AG04450 (cell line): ENCODE measurements at regions not wholly inside any gene's neighbourhood (a gene's known extent, or its start where the extent isn't known, plus 50 kb on each side); places are given as distances from the start of the nearest gene placed in this dataset.

Experiments used
- CTCF ChIA-PET: fragments of 300-600, 350-600 bp; formaldehyde crosslinking; extraction: SDS; loops from one replicate; lab custom pipeline; 2022; ENCODE audit warnings: antibody characterized with exemption, inconsistent platforms; lab: Charles Lee
- POLR2A ChIA-PET: fragments of 350-600 bp; formaldehyde crosslinking; extraction: SDS; loops from one replicate; lab custom pipeline; 2021; ENCODE audit warnings: antibody characterized with exemption, inconsistent platforms; lab: Yijun Ruan, JAX
- DNase-seq: peaks from one replicate; pipeline ENCODE4 v3.0.0-alpha.2; 2011; ENCODE audit warnings: low read depth, low spot score
- H3K27ac ChIP-seq: one replicate; pipeline ENCODE4 v1.5.1; 2012; ENCODE audit warnings: low read depth, low read length, control low read depth
- H3K27me3 ChIP-seq: one replicate; pipeline ENCODE4 v1.6.0; 2012; ENCODE audit warnings: low read length; ENCODE audit not compliant: control insufficient read depth, insufficient read depth
- H3K4me3 ChIP-seq: 2 replicates; pipeline ENCODE4 v1.5.1; 2011; ENCODE audit warnings: mild to moderate bottlenecking, low read depth, low read length, control low read depth
- H3K9me3 ChIP-seq: 2 replicates; pipeline ENCODE4 v1.5.1; 2012; ENCODE audit warnings: low read length; ENCODE audit not compliant: control insufficient read depth, insufficient read depth
- CTCF ChIP-seq: IDR thresholded peaks from 2 replicates; pipeline ENCODE4 v1.5.1; 2011; ENCODE audit warnings: low read depth, low read length, control low read depth, inconsistent platforms

- POLR2A ChIA-PET, result no interaction called here
- H3K27ac ChIP-seq, result no peak overlapping the region
- no peak for DNase-seq
- CTCF ChIA-PET, result no interaction called here
- peaks cover 17% of the 10 kb centered on the region for H3K27me3 ChIP-seq
- no peak overlapping the region for H3K4me3 ChIP-seq
- TF ChIP-seq CTCF, result no peak
- H3K9me3 ChIP-seq, result peaks cover 11% of the 10 kb centered on the region
Observed at GRCh38 chr20:51218603-51219002, 195.7 kb upstream of the KCNG1 start.

- DNase-seq, result no peak
- no peak overlapping the region for H3K27ac ChIP-seq
- no peak overlapping the region for H3K4me3 ChIP-seq
- POLR2A ChIA-PET, result no interaction called here
- peaks cover 11% of the 10 kb centered on the region for H3K9me3 ChIP-seq
- CTCF ChIA-PET, result no interaction called here
- peaks cover 12% of the 10 kb centered on the region for H3K27me3 ChIP-seq
- no peak for TF ChIP-seq CTCF
Observed at GRCh38 chr20:51217347-51218045, 194.6 kb upstream of the KCNG1 start.

GRCh38 chr20:51216850-51217249 is 193.9 kb upstream of the KCNG1 start:
- CTCF ChIA-PET, result no interaction called here
- no peak for TF ChIP-seq CTCF

GRCh38 chr20:51212816-51213215 is 189.9 kb upstream of the KCNG1 start:
- DNase-seq, result no peak
- Histone ChIP-seq H3K27ac (no peak overlapping the region), H3K27me3 (peaks cover 8% of the 10 kb centered on the region), H3K4me3 (no peak overlapping the region), H3K9me3 (peaks cover 10% of the 10 kb centered on the region)
- no peak for TF ChIP-seq CTCF
- ChIA-PET CTCF (interaction anchor here (2.2 kb wide), 1 partner anchor 197 kb away, joined by 8 read pairs; no protein-coding TSS in a partner anchor), POLR2A (no interaction called here)

More at GRCh38 chr20:51216850-51217249, 193.9 kb upstream of the KCNG1 start:
- no peak for DNase-seq
- H3K9me3 ChIP-seq, result peaks cover 11% of the 10 kb centered on the region
- POLR2A ChIA-PET, result no interaction called here
- H3K27ac ChIP-seq, result no peak overlapping the region
- H3K27me3 ChIP-seq, result peaks cover 9% of the 10 kb centered on the region
- H3K4me3 ChIP-seq, result no peak overlapping the region

GRCh38 chr20:51211191-51211590 is 188.3 kb upstream of the KCNG1 start:
- no peak for DNase-seq
- Histone ChIP-seq H3K9me3 (no peaks in the 10 kb centered on the region), H3K27me3 (peaks cover 7% of the 10 kb centered on the region), H3K27ac (no peak overlapping the region), H3K4me3 (no peak overlapping the region)
- ChIA-PET POLR2A (no interaction called here), CTCF (interaction anchor here (0.7 to 2.2 kb wide), 3 partner anchors 10 to 223 kb away, joined by 4 to 12 read pairs (median 8); no protein-coding TSS in a partner anchor)
- TF ChIP-seq CTCF, result no peak
